ENCODE measurements at regions not wholly inside any gene's neighbourhood (a gene's known extent, or its start where the extent isn't known, plus 50 kb on each side); places are given as distances from the start of the nearest gene placed in this dataset.

DNA sequence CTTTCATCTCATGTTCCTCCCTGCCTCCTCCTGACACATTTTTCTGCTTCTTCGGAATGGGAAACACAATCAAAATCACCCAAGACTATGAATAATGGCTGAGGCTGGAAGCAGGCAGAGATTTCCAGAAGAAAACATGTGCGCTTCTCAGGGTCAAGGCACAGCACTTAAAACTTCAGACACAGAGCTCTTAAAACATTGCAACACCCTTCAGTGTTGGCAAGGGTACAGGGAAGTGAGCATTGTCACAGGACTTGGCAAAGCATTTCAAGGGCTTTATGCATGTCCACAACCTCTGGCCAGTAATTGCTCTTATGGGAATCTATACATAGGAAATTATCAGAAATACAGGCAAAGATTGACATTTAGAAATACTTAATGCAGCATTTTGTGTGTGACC, 477.6 kb upstream of the KLHL29 start:
- no peaks in the 10 kb centered on the region for H3K27me3 ChIP-seq
- peaks cover 9% of the 10 kb centered on the region for H3K4me1 ChIP-seq
- H3K9me3 ChIP-seq, result no peaks in the 10 kb centered on the region
- DNase-seq, result no peak
- TF ChIP-seq, protein P1, sequence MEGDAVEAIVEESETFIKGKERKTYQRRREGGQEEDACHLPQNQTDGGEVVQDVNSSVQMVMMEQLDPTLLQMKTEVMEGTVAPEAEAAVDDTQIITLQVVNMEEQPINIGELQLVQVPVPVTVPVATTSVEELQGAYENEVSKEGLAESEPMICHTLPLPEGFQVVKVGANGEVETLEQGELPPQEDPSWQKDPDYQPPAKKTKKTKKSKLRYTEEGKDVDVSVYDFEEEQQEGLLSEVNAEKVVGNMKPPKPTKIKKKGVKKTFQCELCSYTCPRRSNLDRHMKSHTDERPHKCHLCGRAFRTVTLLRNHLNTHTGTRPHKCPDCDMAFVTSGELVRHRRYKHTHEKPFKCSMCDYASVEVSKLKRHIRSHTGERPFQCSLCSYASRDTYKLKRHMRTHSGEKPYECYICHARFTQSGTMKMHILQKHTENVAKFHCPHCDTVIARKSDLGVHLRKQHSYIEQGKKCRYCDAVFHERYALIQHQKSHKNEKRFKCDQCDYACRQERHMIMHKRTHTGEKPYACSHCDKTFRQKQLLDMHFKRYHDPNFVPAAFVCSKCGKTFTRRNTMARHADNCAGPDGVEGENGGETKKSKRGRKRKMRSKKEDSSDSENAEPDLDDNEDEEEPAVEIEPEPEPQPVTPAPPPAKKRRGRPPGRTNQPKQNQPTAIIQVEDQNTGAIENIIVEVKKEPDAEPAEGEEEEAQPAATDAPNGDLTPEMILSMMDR (IDR thresholded peaks at IDR 0.05; ENCODE audit: low read depth, low read length), result no peak
- no peaks in the 10 kb centered on the region for H3K36me3 ChIP-seq
- no peak overlapping the region for H3K4me3 ChIP-seq (ENCODE audit: low read depth, low read length)

DNA sequence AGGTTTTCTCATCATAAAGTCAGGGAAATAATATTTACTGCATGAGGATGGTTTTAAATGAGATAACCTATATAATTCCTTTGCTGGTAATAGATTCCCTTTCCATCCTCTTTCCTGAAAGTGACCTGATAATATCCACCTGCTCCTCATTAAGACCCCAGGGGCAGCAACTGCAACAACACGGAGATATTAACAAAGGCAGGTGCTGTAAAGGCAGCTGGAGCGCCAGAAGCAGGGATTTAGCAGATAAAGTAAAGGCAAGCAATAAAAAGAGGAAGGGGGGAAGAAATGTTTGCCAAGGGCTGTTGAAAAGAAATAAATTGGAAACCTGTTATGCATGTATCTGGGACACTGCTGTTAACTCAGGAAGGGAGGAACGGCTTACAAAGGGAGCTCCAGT, 472.6 kb upstream of the KLHL29 start:
- Histone ChIP-seq H3K9me3 (no peaks in the 10 kb centered on the region), H3K4me1 (peaks cover 6% of the 10 kb centered on the region), H3K27me3 (no peaks in the 10 kb centered on the region), H3K4me3 (ENCODE audit: low read depth, low read length) (no peak overlapping the region), H3K36me3 (no peaks in the 10 kb centered on the region)
- TF ChIP-seq, protein P1 (IDR thresholded peaks at IDR 0.05; ENCODE audit: low read depth, low read length), result no peak
- DNase-seq, result peak; percentile 30

DNA sequence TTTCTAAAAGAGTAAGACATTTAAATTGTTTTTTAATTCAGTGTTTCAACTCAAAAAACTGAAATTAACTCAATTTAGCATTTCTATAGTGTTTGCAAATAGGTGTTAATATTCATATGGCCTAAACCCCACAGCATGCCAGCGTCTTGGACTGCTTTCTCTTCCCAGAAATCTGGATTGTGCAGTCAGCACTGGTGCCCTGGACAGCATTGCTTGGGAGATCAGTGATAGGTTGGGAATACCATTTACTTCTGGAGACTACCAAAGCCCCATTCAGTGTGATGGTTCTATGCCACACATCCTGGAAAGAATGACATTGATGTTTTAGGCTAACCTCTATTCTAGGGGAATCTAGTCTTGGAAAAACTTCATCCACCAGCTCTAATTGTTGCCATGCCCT, 455.0 kb upstream of the KLHL29 start:
- no peaks in the 10 kb centered on the region for H3K9me3 ChIP-seq
- H3K27me3 ChIP-seq, result no peaks in the 10 kb centered on the region
- peaks cover 2% of the 10 kb centered on the region for H3K4me1 ChIP-seq
- no peak overlapping the region for H3K4me3 ChIP-seq (ENCODE audit: low read depth, low read length)
- TF ChIP-seq, protein P1 (IDR thresholded peaks at IDR 0.05; ENCODE audit: low read depth, low read length), result no peak
- H3K36me3 ChIP-seq, result no peaks in the 10 kb centered on the region
- DNase-seq, result no peak

DNA sequence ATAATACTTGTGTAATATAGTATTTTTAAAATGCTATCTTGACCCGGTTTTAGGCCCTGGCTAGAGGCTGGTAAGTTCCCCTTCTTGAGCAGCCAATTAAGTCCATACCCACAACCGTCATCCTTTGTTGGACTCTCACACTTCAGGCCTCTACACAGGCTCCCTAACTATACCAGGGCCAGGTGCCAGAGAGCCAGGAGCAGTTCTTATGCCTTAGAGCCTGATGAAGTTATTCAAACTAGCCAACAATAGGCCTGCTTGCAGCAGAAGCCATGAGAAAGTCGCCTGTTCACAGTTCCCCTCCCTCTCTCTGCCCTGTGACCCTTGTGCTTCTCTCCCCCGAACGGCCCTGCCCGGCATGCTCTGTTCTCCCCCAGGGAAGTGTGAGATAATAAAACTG, 454.2 kb upstream of the KLHL29 start:
- Histone ChIP-seq H3K27me3 (no peaks in the 10 kb centered on the region), H3K9me3 (no peaks in the 10 kb centered on the region), H3K4me1 (peaks cover 4% of the 10 kb centered on the region), H3K4me3 (ENCODE audit: low read depth, low read length) (no peak overlapping the region), H3K36me3 (no peaks in the 10 kb centered on the region)
- no peak for DNase-seq
- TF ChIP-seq, protein P1 (IDR thresholded peaks at IDR 0.05; ENCODE audit: low read depth, low read length), result no peak

DNA sequence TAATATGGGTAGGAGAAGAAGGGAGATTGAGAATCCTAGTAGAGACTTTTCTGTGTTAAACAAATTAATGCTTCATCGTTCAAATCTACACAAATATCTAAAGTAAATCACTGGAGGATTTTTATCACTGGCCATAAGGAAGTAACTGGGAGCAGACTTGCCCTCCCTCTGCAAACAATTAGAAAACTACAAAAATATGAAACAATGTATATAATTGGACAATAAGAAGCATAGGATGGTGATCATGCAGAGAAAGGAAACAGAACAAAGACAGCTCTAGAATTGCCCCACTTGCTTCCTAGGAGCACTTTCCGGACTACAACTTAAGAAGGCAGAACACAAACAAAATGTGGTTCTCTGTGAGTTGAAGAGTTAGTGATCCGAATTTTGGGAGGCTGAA, 452.7 kb upstream of the KLHL29 start:
- TF ChIP-seq, protein P1 (IDR thresholded peaks at IDR 0.05; ENCODE audit: low read depth, low read length), result no peak
- no peaks in the 10 kb centered on the region for H3K36me3 ChIP-seq
- no peaks in the 10 kb centered on the region for H3K9me3 ChIP-seq
- DNase-seq, result no peak
- no peak overlapping the region for H3K4me3 ChIP-seq (ENCODE audit: low read depth, low read length)
- peaks cover 4% of the 10 kb centered on the region for H3K4me1 ChIP-seq
- no peaks in the 10 kb centered on the region for H3K27me3 ChIP-seq

DNA sequence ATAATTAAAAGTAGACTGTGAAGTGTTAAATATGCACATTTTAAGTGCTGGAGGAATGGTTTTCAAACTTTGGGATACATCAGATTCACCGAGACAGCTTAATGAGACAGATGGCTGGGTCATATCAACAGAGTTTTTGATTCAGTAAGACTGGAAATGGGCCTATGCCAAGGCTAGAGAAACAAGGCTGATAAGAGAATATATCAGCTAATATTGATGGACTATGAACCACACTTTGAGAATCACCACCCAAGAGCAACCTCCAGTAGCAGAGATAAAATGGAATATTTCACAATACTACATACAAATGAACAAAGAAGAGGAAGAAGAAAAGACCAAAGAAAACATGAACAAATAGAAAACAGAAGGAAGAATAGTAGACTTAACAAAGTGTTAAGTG, 450.2 kb upstream of the KLHL29 start:
- DNase-seq, result no peak
- no peaks in the 10 kb centered on the region for H3K9me3 ChIP-seq
- H3K4me3 ChIP-seq (ENCODE audit: low read depth, low read length), result no peak overlapping the region
- peaks cover 4% of the 10 kb centered on the region for H3K4me1 ChIP-seq
- TF ChIP-seq, protein P1 (IDR thresholded peaks at IDR 0.05; ENCODE audit: low read depth, low read length), result no peak
- no peaks in the 10 kb centered on the region for H3K27me3 ChIP-seq
- H3K36me3 ChIP-seq, result no peaks in the 10 kb centered on the region

All from BE2C (cell line).